ENCODE measurements at regions not wholly inside any gene's neighbourhood (a gene's known extent, or its start where the extent isn't known, plus 50 kb on each side); places are given as distances from the start of the nearest gene placed in this dataset.

DNA sequence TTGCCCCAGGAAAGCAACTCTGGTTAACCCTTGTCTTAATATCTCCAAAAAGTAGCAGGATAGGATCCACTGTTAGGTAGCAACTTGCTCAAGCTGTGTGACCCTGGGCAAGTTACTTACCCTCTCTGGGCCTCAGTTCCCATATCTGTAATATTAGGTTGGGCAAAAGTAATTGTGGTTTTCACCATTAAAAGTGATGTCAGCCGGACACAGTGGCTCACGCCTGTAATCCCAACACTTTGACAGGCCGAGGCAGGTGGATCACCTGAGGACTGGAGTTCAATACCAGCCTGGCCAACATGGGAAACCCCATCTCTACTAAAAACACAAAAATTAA lies 179.3 kb downstream of the FOXL1 start:
- intact Hi-C loops (cut with DNase I), result no loop called here
- no peak for DNase-seq (ENCODE audit: low spot score)

DNA sequence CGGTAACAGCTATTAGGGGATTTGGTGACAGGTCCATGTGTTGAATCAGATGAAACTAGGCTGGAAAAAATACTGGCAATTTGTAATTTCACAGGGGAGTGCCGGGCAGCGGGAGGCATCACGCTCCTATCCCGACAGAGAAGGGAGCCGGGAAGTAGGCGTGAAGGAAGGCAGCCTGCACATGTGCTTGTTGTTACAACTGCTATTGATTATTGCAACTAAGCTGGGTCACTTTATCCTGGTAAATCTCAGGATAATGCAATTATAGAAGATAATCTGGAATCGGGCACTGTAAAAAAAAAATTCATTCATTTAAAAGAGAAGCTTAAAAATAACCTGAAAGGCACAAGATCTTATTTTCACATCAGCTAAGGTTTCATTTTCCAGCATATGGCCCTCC lies 180.6 kb downstream of the FOXL1 start:
- intact Hi-C loops (cut with DNase I), result no loop called here

GRCh38 chr16:86761111-86762031 lies 183.0 kb downstream of the FOXL1 start:
- DNase-seq (ENCODE audit: low spot score), result peak; percentile 88
- intact Hi-C loops (cut with DNase I), result loop anchor here in 1 of 2 donors (5.0 kb wide), 2 partner anchors 189 to 296 kb away; no protein-coding TSS in a partner anchor

More for the DNA sequence above, 180.6 kb downstream of the FOXL1 start:
- no peak for DNase-seq (ENCODE audit: low spot score)

- DNase-seq (ENCODE audit: low spot score), result no peak
- intact Hi-C loops (cut with DNase I), result loop anchor here in 1 of 2 donors (5.0 kb wide), 2 partner anchors 190 to 295 kb away; no protein-coding TSS in a partner anchor
Measured at GRCh38 chr16:86762095-86762494, 183.7 kb downstream of the FOXL1 start.

DNA sequence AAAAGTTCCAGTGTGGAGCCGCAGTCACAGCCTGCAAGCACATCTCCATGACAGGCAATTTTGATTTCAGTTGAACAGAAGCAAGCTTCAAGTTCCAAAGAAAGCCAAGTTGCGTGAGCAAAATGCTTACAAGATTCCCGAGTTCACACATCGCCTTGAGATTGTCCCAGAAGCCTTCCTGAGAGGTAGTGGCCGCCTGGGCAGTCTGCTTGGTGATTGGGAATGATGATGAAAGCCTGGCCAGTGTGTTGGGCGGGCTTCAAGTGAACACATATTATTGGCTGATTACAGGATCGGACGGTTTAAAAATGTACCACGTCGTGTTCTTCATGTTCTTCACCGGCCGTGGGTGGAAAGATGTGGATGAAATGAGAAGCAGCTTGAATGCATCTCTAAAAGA lies 185.5 kb downstream of the FOXL1 start:
- DNase-seq (ENCODE audit: low spot score), result no peak

DNA sequence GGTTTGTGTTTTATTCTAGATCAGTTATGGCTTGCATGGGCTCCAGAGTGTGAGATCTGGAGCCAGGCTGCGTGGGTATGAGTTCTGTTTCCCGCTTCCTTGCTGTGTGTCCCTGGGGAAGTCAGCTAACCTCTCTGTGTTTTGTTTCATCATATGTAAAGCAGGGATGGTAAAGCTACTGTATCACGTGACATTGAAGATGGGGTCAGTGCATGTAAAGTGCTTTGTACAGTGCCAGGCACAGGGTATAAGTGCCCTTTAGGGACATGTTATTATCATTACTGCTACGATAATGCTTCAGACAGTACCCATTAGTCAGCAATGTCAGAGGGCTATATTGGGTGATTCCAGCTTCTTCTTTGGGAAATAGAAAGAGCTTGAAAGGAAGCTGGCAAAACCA lies 186.2 kb downstream of the FOXL1 start:
- no peak for DNase-seq (ENCODE audit: low spot score)
- intact Hi-C loops (cut with DNase I), result loop anchor here in 1 of 2 donors (5.0 kb wide), 2 partner anchors 192 to 293 kb away; no protein-coding TSS in a partner anchor

More for the DNA sequence above, 185.5 kb downstream of the FOXL1 start:
- intact Hi-C loops (cut with DNase I), result loop anchor here in 1 of 2 donors (5.0 kb wide), 2 partner anchors 192 to 293 kb away; no protein-coding TSS in a partner anchor

- intact Hi-C loops (cut with DNase I), result no loop called here
- no peak for DNase-seq (ENCODE audit: low spot score)
Measured at GRCh38 chr16:86765389-86766026, 187.2 kb downstream of the FOXL1 start.

GRCh38 chr16:86766700-86767099 lies 188.4 kb downstream of the FOXL1 start:
- intact Hi-C loops (cut with DNase I), result no loop called here
- no peak for DNase-seq (ENCODE audit: low spot score)

DNA sequence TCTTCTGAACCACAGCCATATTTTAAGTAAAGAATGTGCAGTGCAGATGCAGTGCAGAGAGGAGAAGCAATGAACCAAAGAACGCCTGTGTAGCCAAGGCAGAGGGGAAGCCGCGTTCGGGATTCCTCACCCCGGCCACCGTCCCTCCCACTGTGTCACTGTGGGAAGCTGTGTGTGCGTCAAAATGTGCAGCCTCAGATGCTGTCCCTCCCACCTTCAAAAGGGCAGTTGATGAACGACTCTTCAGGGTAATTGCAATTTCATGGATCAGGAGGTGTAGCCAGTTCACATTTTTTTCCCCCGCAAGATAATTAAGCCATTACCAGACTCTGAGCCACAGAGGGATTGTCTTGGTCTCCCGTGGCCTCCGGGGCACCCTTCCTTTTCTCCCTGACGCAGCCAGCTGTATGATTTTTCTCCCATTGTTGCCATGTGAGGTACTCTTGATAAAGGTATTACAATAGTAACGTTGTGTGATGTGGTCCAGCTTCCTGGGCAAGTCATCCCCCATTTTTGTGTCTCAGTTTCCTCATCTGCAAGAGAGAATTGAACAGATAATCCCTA lies 190.0 kb downstream of the FOXL1 start:
- intact Hi-C loops (cut with DNase I), result no loop called here
- DNase-seq (ENCODE audit: low spot score), result no peak

DNA sequence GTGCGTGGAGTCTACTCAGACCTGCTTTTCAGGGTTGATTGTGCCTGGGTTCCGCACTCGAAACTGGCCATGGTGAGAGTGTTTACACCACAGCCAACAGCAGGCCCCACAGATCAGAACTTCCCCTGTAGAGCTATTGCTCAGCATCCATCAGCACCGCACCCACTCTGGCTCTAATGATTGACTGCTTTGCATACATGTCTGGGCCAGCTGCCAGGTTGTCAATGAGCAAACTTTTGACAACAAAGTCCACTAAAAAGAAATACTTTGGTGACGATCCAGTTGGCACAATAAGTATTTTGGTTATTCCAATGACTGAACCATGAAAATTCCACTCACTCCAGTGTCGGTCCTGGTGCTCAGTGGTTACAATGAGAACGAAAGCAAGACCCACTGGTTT lies 190.7 kb downstream of the FOXL1 start:
- intact Hi-C loops (cut with DNase I), result no loop called here
- no peak for DNase-seq (ENCODE audit: low spot score)

- intact Hi-C loops (cut with DNase I), result loop anchor here in 1 of 2 donors (2.0 kb wide), 1 partner anchor 49 kb away; no protein-coding TSS in a partner anchor
- no peak for DNase-seq (ENCODE audit: low spot score)
Measured at GRCh38 chr16:86771506-86772460, 193.4 kb downstream of the FOXL1 start.

- intact Hi-C loops (cut with DNase I), result no loop called here
- DNase-seq (ENCODE audit: low spot score), result no peak
Measured at GRCh38 chr16:86772671-86773353, 194.5 kb downstream of the FOXL1 start.

DNA sequence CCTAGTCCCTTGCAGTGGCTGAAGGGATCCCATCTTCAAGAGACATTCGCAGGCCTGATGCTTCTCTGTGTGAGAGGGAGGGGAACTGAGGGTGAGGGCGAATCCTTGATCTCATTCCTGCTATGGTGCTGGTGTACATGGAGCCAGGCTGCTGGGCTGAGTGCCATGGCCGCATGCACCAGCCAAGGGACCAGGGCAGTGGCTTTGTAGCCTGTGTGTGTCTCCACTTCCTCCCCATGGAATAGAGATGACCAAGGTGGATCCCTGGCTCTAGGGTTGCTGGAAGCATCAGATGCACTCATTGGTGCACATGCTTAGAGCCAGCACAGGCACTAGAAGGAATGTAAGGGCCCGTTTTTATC lies 195.0 kb downstream of the FOXL1 start:
- DNase-seq (ENCODE audit: low spot score), result no peak
- intact Hi-C loops (cut with DNase I), result no loop called here

DNA sequence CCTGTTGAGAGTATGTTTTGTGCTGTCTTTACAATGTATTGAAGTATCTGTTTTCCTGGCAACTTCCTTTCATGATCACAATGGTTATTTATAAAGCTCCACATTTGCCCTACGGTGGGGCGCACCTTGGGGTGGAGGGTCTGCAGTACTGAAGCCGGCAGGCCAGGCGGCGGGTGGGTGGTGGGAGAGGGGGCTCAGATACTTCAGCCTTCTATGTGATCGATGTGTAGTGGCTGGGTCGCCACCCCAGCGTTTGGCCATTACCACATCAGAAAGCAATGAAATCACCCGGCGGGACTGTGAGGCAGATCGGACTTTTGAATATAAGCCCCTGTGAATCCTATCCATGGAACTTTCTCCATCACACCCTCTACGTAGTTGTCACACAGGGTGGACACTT lies 196.6 kb downstream of the FOXL1 start:
- intact Hi-C loops (cut with DNase I), result no loop called here
- DNase-seq (ENCODE audit: low spot score), result no peak

DNA sequence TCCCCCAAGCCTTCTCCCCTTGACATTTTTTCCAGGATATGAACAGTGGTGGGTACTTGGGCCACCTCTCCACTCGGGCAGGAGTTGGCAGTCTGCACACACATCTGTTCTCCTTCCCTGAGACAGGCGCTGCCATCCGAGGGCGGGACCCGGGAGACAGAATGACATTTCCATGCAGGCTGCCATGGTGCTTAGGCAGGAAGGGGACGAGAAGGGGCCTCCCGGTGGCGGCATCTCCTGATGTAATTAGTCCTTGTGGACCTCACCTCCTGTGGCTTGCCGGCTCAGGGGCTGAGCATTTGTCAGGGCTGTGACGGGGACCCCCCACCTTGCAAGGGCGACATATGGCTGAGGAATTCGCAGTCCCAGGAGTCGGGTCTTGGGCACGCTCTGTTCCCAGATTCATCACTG lies 197.2 kb downstream of the FOXL1 start:
- intact Hi-C loops (cut with DNase I), result no loop called here
- DNase-seq (ENCODE audit: low spot score), result no peak

DNA sequence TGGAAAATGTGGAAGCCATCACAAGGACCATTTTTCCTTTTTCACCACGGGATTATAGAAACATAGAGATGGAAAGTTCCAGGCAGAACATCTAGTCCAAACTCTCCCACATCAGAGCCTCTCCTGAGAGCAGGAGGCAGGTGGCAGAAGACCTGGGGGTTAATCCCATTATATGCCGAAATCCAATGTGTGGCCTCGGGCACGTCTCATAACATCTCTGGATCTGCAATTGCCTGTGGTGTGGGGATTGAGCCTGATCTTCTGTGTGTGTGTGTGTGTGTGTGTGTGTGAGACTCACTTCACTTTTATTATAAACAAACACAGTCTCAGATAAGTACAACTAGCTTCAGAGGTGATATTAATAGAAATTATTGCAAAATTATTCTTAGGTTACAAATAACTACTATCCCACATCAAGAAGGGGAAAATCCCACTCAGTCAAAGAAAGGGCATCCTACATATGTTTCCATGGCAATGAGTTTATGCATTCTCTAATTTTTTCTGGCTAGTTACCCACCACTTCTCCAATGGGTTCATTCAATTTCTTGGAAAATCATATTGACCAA lies 199.1 kb downstream of the FOXL1 start:
- intact Hi-C loops (cut with DNase I), result no loop called here
- DNase-seq (ENCODE audit: low spot score), result no peak

GRCh38 chr16:86778108-86778745 lies 199.9 kb downstream of the FOXL1 start:
- intact Hi-C loops (cut with DNase I), result no loop called here
- no peak for DNase-seq (ENCODE audit: low spot score)

- intact Hi-C loops (cut with DNase I), result no loop called here
- DNase-seq (ENCODE audit: low spot score), result no peak
Measured at GRCh38 chr16:86778978-86779377, 200.6 kb downstream of the FOXL1 start.
